Activated effector memory CD4-positive, alpha-beta T cell treated with anti-CD3 and anti-CD28 coated beads, Interleukin-2, amount 50 U/mL, for 16 hours (primary cell): ENCODE measurements at regions not wholly inside any gene's neighbourhood (a gene's known extent, or its start where the extent isn't known, plus 50 kb on each side); places are given as distances from the start of the nearest gene placed in this dataset.
"Not testable (repeated sequence)": the region's sequence is repeated elsewhere in the genome, so short reads cannot be mapped to it uniquely, and the experiment has no call there.

Experiments
- DNase-seq: peaks from one replicate; pipeline ENCODE4 v3.0.0-alpha.2; 2020

DNA sequence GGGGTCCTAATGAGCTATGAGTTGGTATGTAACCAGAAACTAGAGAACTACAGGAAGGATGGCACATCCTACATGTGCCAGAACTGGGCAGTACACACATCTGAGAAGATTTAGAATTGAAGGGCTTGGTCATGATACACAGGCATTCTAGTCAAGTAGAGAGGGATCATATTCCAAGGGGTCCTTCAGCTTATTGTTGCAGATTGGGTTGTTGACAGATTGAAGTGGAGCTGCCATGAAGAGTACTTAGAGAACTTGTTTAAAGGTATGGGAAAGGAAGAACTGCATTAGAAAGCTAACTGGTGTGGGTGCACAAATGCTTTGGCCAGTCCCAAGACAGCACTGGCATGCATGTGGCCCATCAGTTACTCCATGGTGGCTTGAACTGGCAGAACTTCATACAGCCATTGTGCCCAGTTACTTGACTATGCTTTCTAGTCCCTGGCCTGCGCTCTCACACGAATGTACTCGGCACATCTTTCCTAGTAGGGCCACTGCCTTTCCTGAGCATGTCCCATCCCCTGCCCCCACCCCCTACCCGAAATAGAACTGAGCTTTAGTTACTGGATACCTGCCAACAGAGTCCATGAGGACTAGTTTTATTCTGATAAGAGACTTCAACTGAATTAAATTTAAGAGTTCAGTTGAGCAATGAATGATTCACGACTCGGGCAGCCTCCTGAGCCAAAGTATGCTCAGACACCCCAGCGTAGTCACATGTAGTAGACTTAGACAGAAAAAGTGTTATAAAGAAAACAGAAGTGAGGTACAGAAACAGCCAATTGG, 64.0 kb downstream of the CCNG2 start:
- DNase-seq, result no peak

DNA sequence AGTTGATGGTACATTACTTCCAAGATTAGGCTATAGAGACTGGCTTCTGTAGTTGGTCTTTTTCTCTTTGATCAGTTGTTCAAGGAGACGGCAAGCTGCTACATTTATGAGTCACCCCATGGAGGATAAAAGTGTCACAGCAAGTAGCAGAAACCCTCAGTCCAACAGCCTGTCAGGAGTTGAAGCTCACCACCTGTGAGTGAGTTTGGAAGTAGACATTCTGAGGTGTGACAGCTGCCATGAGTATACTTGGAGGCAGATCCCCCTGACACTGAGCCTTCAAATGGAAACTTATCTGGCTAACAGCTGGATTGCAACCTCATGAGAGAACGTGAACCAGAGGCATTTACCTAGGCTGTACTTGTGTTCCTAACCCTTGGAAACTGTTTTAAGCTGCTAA, 68.0 kb downstream of the CCNG2 start:
- no peak for DNase-seq

- no peak for DNase-seq
Measured at GRCh38 chr4:77226939-77227705, 70.1 kb downstream of the CCNG2 start.

GRCh38 chr4:77229433-77229832, 72.4 kb downstream of the CCNG2 start:
- DNase-seq, result no peak

DNA sequence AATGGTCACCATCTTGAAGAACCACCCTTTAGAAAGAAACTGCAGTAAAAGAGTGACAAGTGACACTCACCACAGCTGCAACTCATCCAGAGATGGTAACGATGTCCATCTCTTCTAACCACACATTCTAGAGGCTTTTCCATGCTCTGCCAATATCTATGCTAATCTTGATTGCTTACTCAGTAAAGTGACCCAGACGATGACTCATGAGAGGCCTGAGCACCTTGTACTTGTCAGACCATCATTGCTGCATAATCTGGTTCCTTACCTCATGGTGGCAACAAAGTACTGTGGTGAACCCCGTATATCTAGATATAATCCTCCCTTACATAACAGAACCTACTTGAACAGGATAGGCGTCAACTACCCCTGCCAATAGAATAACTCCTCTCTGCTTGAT, 75.6 kb downstream of the CCNG2 start:
- DNase-seq, result no peak

- DNase-seq, result no peak
Measured at GRCh38 chr4:77235289-77235854, 78.4 kb downstream of the CCNG2 start.

GRCh38 chr4:77236806-77237205, 79.8 kb downstream of the CCNG2 start:
- DNase-seq, result no peak

- DNase-seq, result peak; percentile 80
Measured at GRCh38 chr4:77240469-77241066, 83.6 kb downstream of the CCNG2 start.

DNA sequence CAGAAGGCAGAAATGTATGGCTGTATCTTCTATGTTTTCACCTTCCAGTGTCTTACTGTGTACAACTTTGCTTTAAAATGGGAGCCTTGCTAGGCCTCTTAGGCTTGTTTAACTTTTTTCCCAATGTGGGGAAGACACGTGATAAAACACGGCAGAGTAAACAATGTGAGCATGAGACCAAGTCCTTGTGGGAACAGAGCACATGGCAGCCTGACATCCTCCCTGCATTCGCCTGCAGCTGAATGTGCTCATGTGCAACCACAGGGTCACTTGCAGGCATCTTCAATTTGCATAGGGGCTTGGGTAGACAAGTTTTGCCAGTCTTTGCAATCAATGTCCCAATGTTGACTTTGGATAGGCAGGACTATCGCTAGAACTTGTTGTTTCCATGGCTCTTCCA, 91.8 kb downstream of the CCNG2 start:
- no peak for DNase-seq

DNA sequence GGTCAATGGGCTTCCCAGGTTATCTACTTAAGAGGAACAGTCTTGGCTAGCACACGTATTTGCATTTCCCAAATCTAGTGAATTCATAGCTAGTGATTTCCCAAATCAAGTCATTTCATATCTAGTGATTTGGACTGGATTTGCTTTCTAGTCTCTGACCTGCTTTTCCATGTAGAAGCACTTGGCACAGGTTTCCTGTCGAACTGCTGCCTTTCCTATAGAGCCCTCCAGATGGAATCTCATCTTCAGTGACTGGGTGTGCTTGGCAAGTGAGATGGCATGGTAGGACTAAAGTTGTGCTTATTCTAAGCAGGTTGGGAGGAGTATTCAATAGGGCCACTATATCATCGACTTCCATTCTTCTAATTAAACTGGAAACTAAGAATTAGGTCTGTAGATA, 94.7 kb downstream of the CCNG2 start:
- DNase-seq, result no peak

DNA sequence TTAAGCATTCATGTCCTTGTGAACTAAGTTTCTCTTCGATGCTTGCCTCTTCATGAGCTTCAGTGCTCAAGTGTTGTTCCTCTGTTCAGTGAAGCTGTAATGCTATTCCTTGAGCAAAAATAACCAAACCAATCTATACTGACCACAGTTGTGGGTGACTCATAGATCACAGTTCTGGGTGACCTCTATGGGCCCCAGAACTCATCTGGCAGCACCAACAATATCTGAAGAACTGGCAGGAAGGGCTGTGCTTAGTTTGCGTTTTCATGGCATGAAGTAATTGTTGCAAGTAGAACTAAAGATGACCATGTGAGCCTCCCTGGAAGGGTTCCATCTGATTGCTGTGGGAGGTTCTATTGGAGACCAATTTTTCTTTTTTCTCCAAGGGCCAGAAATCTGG, 106.2 kb downstream of the CCNG2 start:
- no peak for DNase-seq

GRCh38 chr4:77263976-77264375, 107.0 kb downstream of the CCNG2 start:
- DNase-seq, result not testable (repeated sequence)

- no peak for DNase-seq
Measured at GRCh38 chr4:77264826-77265225, 107.8 kb downstream of the CCNG2 start.

GRCh38 chr4:77268108-77268507, 111.1 kb downstream of the CCNG2 start:
- DNase-seq, result no peak

GRCh38 chr4:77269505-77269904, 112.5 kb downstream of the CCNG2 start:
- no peak for DNase-seq

DNA sequence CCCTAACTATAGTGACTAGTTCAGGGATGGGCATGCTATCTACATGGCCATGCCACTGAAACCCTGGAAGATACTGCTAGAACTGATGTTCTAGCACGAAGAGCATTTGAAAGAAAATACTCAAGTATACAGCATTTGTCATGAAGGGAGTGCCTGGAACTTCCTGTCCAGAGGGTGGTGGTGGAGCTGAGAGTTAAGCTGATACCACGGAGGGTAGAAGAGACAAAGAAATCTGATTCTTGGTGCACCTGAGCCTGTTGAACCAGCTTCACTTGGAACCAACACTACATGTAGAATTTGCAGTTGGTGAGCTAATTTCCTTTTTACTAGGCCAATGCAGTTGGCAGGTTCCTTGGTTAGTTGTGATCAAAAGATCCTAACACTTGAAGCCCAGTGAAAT, 116.4 kb downstream of the CCNG2 start:
- no peak for DNase-seq

GRCh38 chr4:77279114-77279513, 122.1 kb downstream of the CCNG2 start:
- not testable (repeated sequence) for DNase-seq

DNA sequence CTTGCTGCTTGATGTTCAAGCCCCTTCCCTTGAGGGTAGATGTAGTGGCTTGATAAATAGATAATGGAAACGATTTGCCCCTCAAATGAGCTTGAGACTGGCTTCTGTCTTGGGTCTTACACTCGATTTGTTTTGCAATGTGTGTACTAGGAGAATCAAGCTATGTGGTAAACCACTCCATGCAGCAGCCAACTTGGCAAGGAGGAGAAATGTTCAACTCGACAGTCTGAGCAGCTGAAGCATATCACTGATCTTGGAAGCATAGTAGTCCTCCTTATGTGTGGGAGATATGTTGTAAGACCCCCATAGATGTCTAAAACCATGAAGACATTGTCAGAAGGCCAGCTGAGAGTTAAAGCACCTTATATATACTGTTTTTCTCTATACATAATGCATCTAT, 125.3 kb downstream of the CCNG2 start:
- no peak for DNase-seq

- DNase-seq, result no peak
Measured at GRCh38 chr4:77284036-77284435, 127.0 kb downstream of the CCNG2 start.

GRCh38 chr4:77286906-77287305, 129.9 kb downstream of the CCNG2 start:
- DNase-seq, result no peak

- no peak for DNase-seq
Measured at GRCh38 chr4:77293426-77293825, 136.4 kb downstream of the CCNG2 start.

GRCh38 chr4:77300996-77301395, 144.0 kb downstream of the CCNG2 start:
- DNase-seq, result not testable (repeated sequence)

DNA sequence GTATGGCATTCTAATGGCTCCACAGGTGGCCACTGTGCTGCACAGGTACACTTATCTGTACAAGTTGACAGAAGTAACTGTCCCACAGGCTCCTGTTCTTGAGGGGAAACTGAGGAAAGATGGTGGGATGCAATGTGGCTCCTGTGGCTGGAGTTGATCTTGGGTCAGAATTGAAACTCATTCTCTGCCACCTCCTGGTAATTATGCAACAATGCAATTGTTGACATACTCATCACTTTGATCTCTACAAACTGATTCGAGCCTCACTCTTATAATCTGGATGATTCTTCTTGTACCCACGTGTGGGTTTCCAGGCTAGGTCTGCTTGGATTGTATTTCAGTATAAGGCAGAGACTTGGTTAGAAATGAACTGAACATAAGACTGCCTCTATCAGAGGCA, 148.8 kb downstream of the CCNG2 start:
- no peak for DNase-seq

GRCh38 chr4:77306496-77306895, 149.5 kb downstream of the CCNG2 start:
- DNase-seq, result no peak
